ENCODE measurements at regions not wholly inside any gene's neighbourhood (a gene's known extent, or its start where the extent isn't known, plus 50 kb on each side); places are given as distances from the start of the nearest gene placed in this dataset.

GRCh38 chr1:73887412-73887811, 310.6 kb downstream of the LRRIQ3 start:
- POLR2A ChIA-PET = no interaction called here
- no peak overlapping the region for H3K4me3 ChIP-seq
- WGBS (ENCODE audit: missing lambda C conversion rate) = 30% methylated on average over 3 of the region's 3 CpGs
- no peak for TF ChIP-seq PHF8 (IDR thresholded peaks at IDR 0.05; ENCODE audit: borderline replicate concordance, low read depth)
- no peak for TF ChIP-seq FOXS1 (CRISPR knock-in tag; IDR thresholded peaks at IDR 0.05)
- TF ChIP-seq BHLHE40 (IDR thresholded peaks at IDR 0.05; ENCODE audit: low read depth, low read length) = no peak
- TF ChIP-seq HOXB13 (CRISPR knock-in tag; IDR thresholded peaks at IDR 0.05; ENCODE audit: low read depth) = no peak
- no peak for TF ChIP-seq USF2 (IDR thresholded peaks at IDR 0.05)
- no peak for TF ChIP-seq TP53 (CRISPR knock-in tag; IDR thresholded peaks at IDR 0.05)
- CTCF ChIA-PET = no interaction called here
- no peaks in the 10 kb centered on the region for H3K9me3 ChIP-seq
- DNase-seq (ENCODE audit: low read depth in 1 of 2, low spot score in 1 of 2) = no peak
- H3K27ac ChIP-seq = no peak overlapping the region
- no peak for ATAC-seq
- FAIRE-seq = no peak
- no peak overlapping the region for H3K4me2 ChIP-seq
- H3K4me1 ChIP-seq = no peaks in the 10 kb centered on the region

- CTCF ChIA-PET = no interaction called here
- WGBS (ENCODE audit: missing lambda C conversion rate) = 7% methylated on average over 2 of the region's 2 CpGs
- Histone ChIP-seq H3K27ac (no peak overlapping the region), H3K4me1 (no peaks in the 10 kb centered on the region), H3K9me3 (no peaks in the 10 kb centered on the region), H3K4me3 (no peak overlapping the region), H3K4me2 (no peak overlapping the region)
- POLR2A ChIA-PET = no interaction called here
- no peak for FAIRE-seq
- no peak for TF ChIP-seq EP300 (IDR thresholded peaks at IDR 0.05)
- no peak for TF ChIP-seq HOXA7 (CRISPR knock-in tag; IDR thresholded peaks at IDR 0.05)
- TF ChIP-seq BHLHE40 (IDR thresholded peaks at IDR 0.05; ENCODE audit: low read depth, low read length) = no peak
- no peak for TF ChIP-seq MAX (IDR thresholded peaks at IDR 0.05)
- no peak for TF ChIP-seq ZNF302 (CRISPR knock-in tag; IDR thresholded peaks at IDR 0.05)
- TF ChIP-seq RAD21 (conservative IDR thresholded peaks at IDR 0.05 in 1 of 2, IDR thresholded peaks at IDR 0.05 in 1 of 2) = no peak
- TF ChIP-seq ZC3H11A (IDR thresholded peaks at IDR 0.05) = no peak
- no peak for TF ChIP-seq FOSL2 (IDR thresholded peaks at IDR 0.05)
- no peak for TF ChIP-seq FOSL2 (CRISPR knock-in tag; IDR thresholded peaks at IDR 0.05)
- no peak for TF ChIP-seq NPAS2 (CRISPR knock-in tag; IDR thresholded peaks at IDR 0.05; ENCODE audit: borderline replicate concordance)
- TF ChIP-seq JUNB (IDR thresholded peaks at IDR 0.05) = no peak
- no peak for TF ChIP-seq EHF (CRISPR knock-in tag; IDR thresholded peaks at IDR 0.05)
- TF ChIP-seq FOSB (CRISPR knock-in tag; IDR thresholded peaks at IDR 0.05) = no peak
- TF ChIP-seq SMC3 (IDR thresholded peaks at IDR 0.05) = no peak
- TF ChIP-seq RARB (CRISPR knock-in tag; IDR thresholded peaks at IDR 0.05) = no peak
- no peak for TF ChIP-seq ESRRA (IDR thresholded peaks at IDR 0.05; ENCODE audit: borderline replicate concordance, low read length)
- TF ChIP-seq POLR2AphosphoS2 (conservative IDR thresholded peaks at IDR 0.05; ENCODE audit: low read length) = no peak
- TF ChIP-seq TP53 (CRISPR knock-in tag; IDR thresholded peaks at IDR 0.05) = no peak
- ATAC-seq = no peak
- DNase-seq (ENCODE audit: low read depth in 1 of 2, low spot score in 1 of 2) = no peak
Observed at GRCh38 chr1:73886716-73887115, 311.3 kb downstream of the LRRIQ3 start.

GRCh38 chr1:73874806-73875205, 323.2 kb downstream of the LRRIQ3 start:
- Histone ChIP-seq H3K4me1 (no peaks in the 10 kb centered on the region), H3K9me3 (no peaks in the 10 kb centered on the region), H3K4me3 (no peak overlapping the region), H3K27ac (no peak overlapping the region), H3K4me2 (no peak overlapping the region)
- CTCF ChIA-PET = no interaction called here
- FAIRE-seq = no peak
- ATAC-seq = no peak
- TF ChIP-seq NR3C1 (IDR thresholded peaks at IDR 0.05) = no peak
- TF ChIP-seq POLR2AphosphoS2 (conservative IDR thresholded peaks at IDR 0.05; ENCODE audit: low read length) = no peak
- no peak for TF ChIP-seq RFX5 (IDR thresholded peaks at IDR 0.05)
- TF ChIP-seq MAZ (IDR thresholded peaks at IDR 0.05; ENCODE audit: borderline replicate concordance, low read depth, low read length) = no peak
- no peak for TF ChIP-seq NPAS2 (CRISPR knock-in tag; IDR thresholded peaks at IDR 0.05; ENCODE audit: borderline replicate concordance)
- TF ChIP-seq MAX (IDR thresholded peaks at IDR 0.05) = no peak
- no peak for TF ChIP-seq ZSCAN20 (CRISPR knock-in tag; IDR thresholded peaks at IDR 0.05)
- TF ChIP-seq HOXA7 (CRISPR knock-in tag; IDR thresholded peaks at IDR 0.05) = no peak
- TF ChIP-seq HOXB5 (CRISPR knock-in tag; IDR thresholded peaks at IDR 0.05) = no peak
- TF ChIP-seq ZC3H11A (IDR thresholded peaks at IDR 0.05) = no peak
- TF ChIP-seq EHF (CRISPR knock-in tag; IDR thresholded peaks at IDR 0.05) = no peak
- no peak for TF ChIP-seq NFE2L2 (conservative IDR thresholded peaks at IDR 0.05; ENCODE audit: low read length)
- TF ChIP-seq CEBPB (IDR thresholded peaks at IDR 0.05) = no peak
- TF ChIP-seq POLR2A (IDR thresholded peaks at IDR 0.05; ENCODE audit: low read length) = no peak
- no peak for TF ChIP-seq E2F6 (IDR thresholded peaks at IDR 0.05; ENCODE audit: borderline replicate concordance, low read depth)
- no peak for TF ChIP-seq ZFP36 (IDR thresholded peaks at IDR 0.05; ENCODE audit: borderline replicate concordance, partially characterized antibody)
- no peak for TF ChIP-seq RARB (CRISPR knock-in tag; IDR thresholded peaks at IDR 0.05)
- no peak for DNase-seq (ENCODE audit: low read depth in 1 of 2, low spot score in 1 of 2)
- WGBS (ENCODE audit: missing lambda C conversion rate) = 4% methylated on average over 1 of the region's 1 CpG
- POLR2A ChIA-PET = no interaction called here
